ENCODE measurements at regions not wholly inside any gene's neighbourhood (a gene's known extent, or its start where the extent isn't known, plus 50 kb on each side); places are given as distances from the start of the nearest gene placed in this dataset.

GRCh38 chr4:159445692-159446091, 342.8 kb downstream of the RAPGEF2 start:
- no peak for DNase-seq

GRCh38 chr4:159446266-159446976, 343.5 kb downstream of the RAPGEF2 start:
- peak; percentile 67 for DNase-seq

GRCh38 chr4:159447296-159447695, 344.4 kb downstream of the RAPGEF2 start:
- no peak for DNase-seq

- DNase-seq = no peak
These were observed 348.1 kb downstream of the RAPGEF2 start for GRCh38 chr4:159451006-159451405.

GRCh38 chr4:159455675-159456237, 352.9 kb downstream of the RAPGEF2 start:
- DNase-seq = peak; percentile 22

GRCh38 chr4:159460371-159460770, 357.5 kb downstream of the RAPGEF2 start:
- no peak for DNase-seq

DNA sequence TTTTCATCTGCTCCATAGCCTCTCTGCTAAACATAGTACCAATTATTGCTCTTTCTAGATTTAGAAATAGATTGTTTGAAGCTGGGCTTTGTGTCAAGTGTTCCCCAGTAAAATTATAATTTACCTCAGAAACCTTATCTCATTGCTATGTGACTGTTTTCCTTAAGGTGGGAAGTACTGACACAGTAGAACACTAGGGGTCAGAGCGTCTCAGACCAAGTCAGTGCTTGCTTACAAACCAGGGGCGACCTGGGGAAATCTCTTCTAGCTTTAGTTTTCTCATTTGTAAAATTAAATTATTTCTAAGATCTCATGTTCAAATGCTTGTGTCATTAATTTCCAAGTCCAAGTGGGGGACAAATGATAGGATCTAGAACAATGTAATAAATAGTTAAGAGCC, 360.4 kb downstream of the RAPGEF2 start:
- DNase-seq = no peak

- DNase-seq = no peak
These were observed 361.4 kb downstream of the RAPGEF2 start for GRCh38 chr4:159464302-159464701.

DNA sequence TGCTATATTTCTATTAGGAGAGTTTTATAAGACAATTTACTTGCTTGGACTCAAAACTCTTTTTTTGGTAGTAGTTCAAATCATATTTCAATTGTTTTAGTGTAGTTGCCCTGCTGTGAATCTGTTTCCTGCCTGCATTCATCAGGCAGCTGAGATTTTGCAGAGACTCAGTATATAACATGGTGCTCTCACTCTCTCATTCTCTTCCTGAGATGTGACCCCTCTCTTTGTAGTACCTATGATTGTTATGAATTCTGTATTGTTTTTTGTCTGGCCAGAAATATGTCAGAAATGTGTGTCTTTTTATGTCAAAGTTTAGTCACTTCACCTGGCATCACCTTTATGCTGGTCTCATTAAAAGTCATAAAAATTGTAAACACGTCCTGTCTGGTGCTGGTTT, 374.0 kb downstream of the RAPGEF2 start:
- DNase-seq = no peak

- no peak for DNase-seq
These were observed 377.9 kb downstream of the RAPGEF2 start for GRCh38 chr4:159480826-159481225.

DNA sequence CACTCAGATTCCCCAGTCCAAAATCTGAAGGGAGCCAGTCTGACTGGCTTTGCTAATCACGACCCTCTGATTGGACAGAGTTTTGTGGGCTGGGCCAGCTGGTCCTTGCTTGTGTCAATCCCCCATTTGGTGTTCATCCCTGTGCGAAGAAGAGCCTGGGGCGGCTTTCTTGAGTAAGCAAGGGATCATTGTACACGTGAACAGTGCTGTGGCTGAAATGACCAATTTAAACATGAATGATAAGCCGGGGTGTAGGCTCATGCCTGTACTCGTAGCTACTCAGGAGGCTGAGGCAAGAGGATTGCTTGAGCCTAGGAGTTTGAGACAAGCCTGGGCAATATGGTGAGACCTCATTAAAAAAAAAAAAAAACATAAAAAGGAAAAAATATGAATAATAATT, 379.1 kb downstream of the RAPGEF2 start:
- DNase-seq = no peak

DNA sequence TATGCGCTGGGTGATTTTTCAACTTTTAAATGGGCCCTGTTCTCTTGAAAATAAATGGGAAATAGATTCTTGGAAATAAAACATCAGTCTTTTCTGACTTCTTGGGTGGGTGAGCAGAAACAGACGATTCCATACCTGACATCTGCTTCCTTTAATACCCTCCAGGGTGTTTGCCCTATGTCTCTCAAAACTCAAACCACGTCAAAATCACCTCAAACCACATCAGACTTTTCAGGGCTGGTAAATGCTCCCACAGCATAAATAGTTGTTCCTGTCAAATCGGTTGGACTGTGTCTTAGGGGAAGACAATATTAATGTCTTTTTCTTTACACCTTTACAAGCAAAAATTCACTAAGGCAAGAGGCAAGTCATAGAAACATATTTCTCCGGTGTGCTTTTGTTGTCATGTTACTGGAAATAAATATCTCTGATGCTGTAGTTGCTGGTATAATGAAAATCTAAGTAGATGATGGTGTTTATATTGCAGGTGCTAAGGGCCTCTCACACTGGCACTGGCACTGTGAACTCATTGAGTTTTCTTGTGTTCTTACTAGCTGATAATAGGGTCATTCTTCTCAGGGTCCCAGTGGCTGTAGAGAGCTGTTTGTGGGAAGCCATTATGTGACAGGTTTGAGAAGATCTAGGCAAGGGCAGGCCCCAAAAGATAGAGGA, 380.4 kb downstream of the RAPGEF2 start:
- DNase-seq = no peak

DNA sequence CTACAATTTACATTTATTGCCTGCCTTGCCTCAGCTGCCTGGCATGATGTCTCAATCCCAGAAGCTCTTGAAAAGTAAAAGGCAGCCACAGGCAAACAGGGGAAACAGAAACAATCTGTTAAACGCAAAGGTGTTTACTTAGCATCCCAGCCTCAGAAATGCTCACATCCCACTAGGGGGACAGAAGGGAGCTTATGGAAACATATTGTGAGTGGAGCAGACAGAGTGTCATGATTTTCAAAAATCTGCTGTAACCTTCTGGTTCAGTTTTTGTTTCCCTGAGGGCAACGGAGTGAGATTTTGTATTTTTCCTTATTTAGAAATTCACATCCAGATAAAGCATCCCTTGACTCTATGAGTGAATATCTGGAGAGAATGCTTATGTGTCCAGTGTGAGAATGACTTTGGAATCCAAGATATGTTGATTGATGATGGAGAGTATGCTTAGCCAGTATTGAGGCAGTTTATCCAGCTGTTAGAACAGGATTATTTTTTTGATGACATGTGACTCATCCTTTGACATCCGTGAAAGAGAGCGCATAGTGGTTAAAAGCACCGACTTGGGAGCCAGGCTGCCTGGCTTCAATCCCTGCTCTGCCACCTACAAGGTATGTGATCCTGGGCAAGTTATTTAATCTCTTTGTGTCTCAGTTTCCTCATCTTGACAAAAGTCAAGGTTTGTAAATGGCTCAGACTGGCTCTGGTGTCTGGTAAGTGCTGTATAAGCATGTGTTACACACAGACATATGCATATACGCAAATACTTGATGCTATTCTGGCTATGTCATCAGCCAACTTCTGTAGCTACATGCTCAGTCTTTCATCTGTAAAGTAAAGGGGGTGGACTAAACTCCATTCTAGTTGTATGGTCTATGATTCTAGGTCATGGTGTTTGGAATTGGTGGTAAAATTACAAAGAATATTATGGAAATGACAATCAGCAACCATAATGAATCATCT, 381.2 kb downstream of the RAPGEF2 start:
- DNase-seq = no peak

DNA sequence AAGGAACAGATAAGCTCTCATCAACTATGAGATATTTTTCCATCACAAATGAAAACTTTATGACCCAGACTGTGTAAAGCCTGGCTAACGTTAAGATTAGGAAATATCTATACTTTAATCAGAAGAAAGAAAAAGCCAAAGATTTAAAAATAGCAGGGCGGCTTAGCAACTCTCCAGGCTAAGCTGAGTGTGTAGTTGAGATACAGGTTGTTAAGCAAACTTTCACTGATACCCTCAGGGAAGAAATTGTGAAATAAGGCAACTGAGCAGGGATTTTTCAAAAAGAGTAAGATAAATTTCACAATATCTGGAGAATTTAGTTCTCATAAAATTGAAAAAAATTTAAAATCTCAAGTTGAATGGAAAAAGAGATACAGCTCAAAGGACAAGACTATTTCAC, 382.0 kb downstream of the RAPGEF2 start:
- DNase-seq = no peak

DNA sequence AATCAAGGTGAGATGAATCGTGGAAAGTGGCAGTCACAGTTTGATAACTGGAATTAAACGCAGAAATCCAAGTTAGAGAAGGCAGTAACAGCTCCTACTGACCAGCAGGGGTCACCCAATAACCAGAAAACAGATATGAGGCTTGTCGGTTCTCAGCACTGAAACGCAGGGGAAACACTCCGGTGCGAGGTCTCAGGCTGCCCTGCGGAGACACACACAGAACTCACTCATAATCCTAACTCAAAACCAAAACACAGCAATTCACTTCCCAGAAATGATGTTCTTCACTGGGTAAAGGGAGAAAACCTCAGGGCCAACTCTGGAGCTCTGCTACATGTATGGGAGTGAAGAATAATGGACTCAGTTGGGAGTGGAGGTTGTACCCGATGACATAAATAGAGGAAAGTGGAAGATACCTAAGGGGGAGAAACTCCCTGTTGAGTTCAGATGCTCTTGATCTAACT, 384.4 kb downstream of the RAPGEF2 start:
- peak; percentile 61 for DNase-seq

DNA sequence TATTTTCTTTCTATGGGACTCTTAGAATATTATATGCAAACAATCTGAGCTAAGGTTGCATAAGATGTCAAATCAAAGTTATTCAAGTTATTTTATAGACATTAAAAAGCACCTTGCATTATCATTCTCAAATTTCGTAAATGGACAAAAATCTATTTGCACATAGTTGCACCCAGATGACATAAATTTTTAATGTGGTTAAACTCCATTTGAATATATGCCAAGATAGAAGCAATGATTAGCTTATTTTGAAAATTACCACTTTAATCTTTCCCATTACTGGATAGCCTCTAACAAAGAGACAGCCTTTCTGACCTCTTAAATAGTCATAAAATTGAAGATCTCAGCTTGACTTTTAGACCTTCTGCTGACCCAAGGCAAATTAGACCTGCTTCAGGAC, 386.8 kb downstream of the RAPGEF2 start:
- DNase-seq = no peak

- no peak for DNase-seq
These were observed 392.8 kb downstream of the RAPGEF2 start for GRCh38 chr4:159495515-159496236.

GRCh38 chr4:159496248-159496647, 393.4 kb downstream of the RAPGEF2 start:
- no peak for DNase-seq

GRCh38 chr4:159497936-159498335, 395.1 kb downstream of the RAPGEF2 start:
- DNase-seq = no peak

GRCh38 chr4:159498446-159499115, 395.7 kb downstream of the RAPGEF2 start:
- DNase-seq = no peak

GRCh38 chr4:159500861-159501260, 398.0 kb downstream of the RAPGEF2 start:
- no peak for DNase-seq
